AG04450 (cell line): ENCODE measurements at regions not wholly inside any gene's neighbourhood (a gene's known extent, or its start where the extent isn't known, plus 50 kb on each side); places are given as distances from the start of the nearest gene placed in this dataset.
A peak's percentile ranks its signal among the peaks of the same experiment; 100 is the strongest.
"Not testable (repeated sequence)": the region's sequence is repeated elsewhere in the genome, so short reads cannot be mapped to it uniquely, and the experiment has no call there.

Experiments used
- CTCF ChIA-PET: fragments of 300-600, 350-600 bp; formaldehyde crosslinking; extraction: SDS; loops from one replicate; lab custom pipeline; 2022; ENCODE audit warnings: antibody characterized with exemption, inconsistent platforms; lab: Charles Lee
- POLR2A ChIA-PET: fragments of 350-600 bp; formaldehyde crosslinking; extraction: SDS; loops from one replicate; lab custom pipeline; 2021; ENCODE audit warnings: antibody characterized with exemption, inconsistent platforms; lab: Yijun Ruan, JAX
- DNase-seq: peaks from one replicate; pipeline ENCODE4 v3.0.0-alpha.2; 2011; ENCODE audit warnings: low read depth, low spot score
- H3K27ac ChIP-seq: one replicate; pipeline ENCODE4 v1.5.1; 2012; ENCODE audit warnings: low read depth, low read length, control low read depth
- H3K27me3 ChIP-seq: one replicate; pipeline ENCODE4 v1.6.0; 2012; ENCODE audit warnings: low read length; ENCODE audit not compliant: control insufficient read depth, insufficient read depth
- H3K4me3 ChIP-seq: 2 replicates; pipeline ENCODE4 v1.5.1; 2011; ENCODE audit warnings: mild to moderate bottlenecking, low read depth, low read length, control low read depth
- H3K9me3 ChIP-seq: 2 replicates; pipeline ENCODE4 v1.5.1; 2012; ENCODE audit warnings: low read length; ENCODE audit not compliant: control insufficient read depth, insufficient read depth
- TF ChIP-seq, protein P1 (sequence below): IDR thresholded peaks from 2 replicates; pipeline ENCODE4 v1.5.1; 2011; ENCODE audit warnings: low read depth, low read length, control low read depth, inconsistent platforms

- no peak overlapping the region for H3K27ac ChIP-seq
- no peaks in the 10 kb centered on the region for H3K27me3 ChIP-seq
- no peaks in the 10 kb centered on the region; the same call in 1 of the 2 replicates for H3K9me3 ChIP-seq
- POLR2A ChIA-PET = no interaction called here
- no peak overlapping the region for H3K4me3 ChIP-seq
- CTCF ChIA-PET = no interaction called here
- TF ChIP-seq, protein P1, sequence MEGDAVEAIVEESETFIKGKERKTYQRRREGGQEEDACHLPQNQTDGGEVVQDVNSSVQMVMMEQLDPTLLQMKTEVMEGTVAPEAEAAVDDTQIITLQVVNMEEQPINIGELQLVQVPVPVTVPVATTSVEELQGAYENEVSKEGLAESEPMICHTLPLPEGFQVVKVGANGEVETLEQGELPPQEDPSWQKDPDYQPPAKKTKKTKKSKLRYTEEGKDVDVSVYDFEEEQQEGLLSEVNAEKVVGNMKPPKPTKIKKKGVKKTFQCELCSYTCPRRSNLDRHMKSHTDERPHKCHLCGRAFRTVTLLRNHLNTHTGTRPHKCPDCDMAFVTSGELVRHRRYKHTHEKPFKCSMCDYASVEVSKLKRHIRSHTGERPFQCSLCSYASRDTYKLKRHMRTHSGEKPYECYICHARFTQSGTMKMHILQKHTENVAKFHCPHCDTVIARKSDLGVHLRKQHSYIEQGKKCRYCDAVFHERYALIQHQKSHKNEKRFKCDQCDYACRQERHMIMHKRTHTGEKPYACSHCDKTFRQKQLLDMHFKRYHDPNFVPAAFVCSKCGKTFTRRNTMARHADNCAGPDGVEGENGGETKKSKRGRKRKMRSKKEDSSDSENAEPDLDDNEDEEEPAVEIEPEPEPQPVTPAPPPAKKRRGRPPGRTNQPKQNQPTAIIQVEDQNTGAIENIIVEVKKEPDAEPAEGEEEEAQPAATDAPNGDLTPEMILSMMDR = no peak
- DNase-seq = no peak
Observed at GRCh38 chr2:742221-742620, 65.0 kb upstream of the TMEM18 start.

- H3K27me3 ChIP-seq = no peaks in the 10 kb centered on the region
- no peaks in the 10 kb centered on the region; the same call in 1 of the 2 replicates for H3K9me3 ChIP-seq
- H3K27ac ChIP-seq = no peak overlapping the region
- TF ChIP-seq, protein P1 = no peak
- peak overlapping the region; percentile 54 for H3K4me3 ChIP-seq
- POLR2A ChIA-PET = interaction anchor here (1.1 to 1.3 kb wide), 2 partner anchors 63 to 64 kb away, joined by 5 to 6 read pairs; partner anchors contain the start of gene TMEM18
- CTCF ChIA-PET = interaction anchor here (0.6 to 3.9 kb wide), 2 partner anchors 26 to 31 kb away, joined by 3 to 14 read pairs; no protein-coding TSS in a partner anchor
- DNase-seq = no peak
Observed at GRCh38 chr2:741195-741496, 63.9 kb upstream of the TMEM18 start.

- POLR2A ChIA-PET = interaction anchor here (1.1 to 1.3 kb wide), 2 partner anchors 63 to 64 kb away, joined by 5 to 6 read pairs; partner anchors contain the start of gene TMEM18
- CTCF ChIA-PET = interaction anchor here (0.5 to 3.9 kb wide), 5 partner anchors 20 to 829 kb away, joined by 3 to 14 read pairs (median 3); no protein-coding TSS in a partner anchor
- not testable (repeated sequence) for H3K9me3 ChIP-seq, H3K27me3 ChIP-seq
- peak; percentile 81 for DNase-seq
- Histone ChIP-seq H3K4me3 (peak overlapping the region; percentile 54), H3K27ac (peak overlapping the region; percentile 39)
Observed at GRCh38 chr2:740322-741194, 63.4 kb upstream of the TMEM18 start.

DNA sequence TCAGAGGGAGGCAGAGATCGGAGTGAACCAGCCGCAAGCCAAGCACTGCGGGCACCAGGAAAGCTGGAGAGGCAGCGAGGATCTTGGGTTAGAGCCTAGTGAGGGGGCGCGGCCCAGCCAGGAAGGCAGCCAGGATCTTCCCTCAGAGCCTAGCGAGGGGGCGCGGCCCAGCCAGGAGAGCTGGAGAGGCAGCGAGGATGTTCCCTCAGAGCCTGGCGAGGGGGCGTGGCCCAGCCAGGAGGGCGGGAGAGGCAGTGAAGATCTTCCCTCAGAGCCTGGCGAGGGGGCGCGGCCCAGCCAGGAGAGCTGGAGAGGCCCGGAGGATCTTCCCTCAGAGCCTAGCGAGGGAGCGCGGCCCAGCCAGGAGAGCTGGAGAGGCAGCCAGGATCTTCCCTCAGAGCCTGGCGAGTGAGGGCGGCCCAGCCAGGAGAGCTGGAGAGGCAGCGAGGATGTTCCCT is 62.7 kb upstream of the TMEM18 start:
- peak; percentile 15 for DNase-seq
- CTCF ChIA-PET = interaction anchor here (0.7 to 3.9 kb wide), 4 partner anchors 20 to 829 kb away, joined by 3 to 14 read pairs (median 4); no protein-coding TSS in a partner anchor
- peak overlapping the region; percentile 39 for H3K27ac ChIP-seq

GRCh38 chr2:736939-737338 is 59.7 kb upstream of the TMEM18 start:
- DNase-seq = no peak
- peaks cover 6% of the 10 kb centered on the region; the same call in 1 of the 2 replicates for H3K9me3 ChIP-seq
- POLR2A ChIA-PET = no interaction called here
- CTCF ChIA-PET = no interaction called here
- no peaks in the 10 kb centered on the region for H3K27me3 ChIP-seq
- no peak overlapping the region for H3K27ac ChIP-seq
- TF ChIP-seq, protein P1 = no peak
- H3K4me3 ChIP-seq = no peak overlapping the region

More for the DNA sequence above, 62.7 kb upstream of the TMEM18 start:
- POLR2A ChIA-PET = interaction anchor here (1.1 to 1.3 kb wide), 2 partner anchors 62 to 63 kb away, joined by 5 to 6 read pairs; partner anchors contain the start of gene TMEM18
- not testable (repeated sequence) for H3K9me3 ChIP-seq, H3K27me3 ChIP-seq
- H3K4me3 ChIP-seq = peak overlapping the region; percentile 54
